DND-41 (cell line): ENCODE measurements at regions not wholly inside any gene's neighbourhood (a gene's known extent, or its start where the extent isn't known, plus 50 kb on each side); places are given as distances from the start of the nearest gene placed in this dataset.

ENCODE experiments used
- ATAC-seq: fragments of 200-7000 bp; cut with Tn5 transposase; 3 replicates; pipeline ENCODE4 v1.9.1; 2021; ENCODE audit warnings: low read depth; ENCODE audit not compliant: insufficient read depth
- DNase-seq: peaks from one replicate; pipeline ENCODE4 v3.0.0-alpha.2; 2020
- H2AFZ ChIP-seq: 2 replicates; pipeline ENCODE4 v1.6.0; 2012; ENCODE audit warnings: low read depth, low read length
- H3K27ac ChIP-seq: 2 replicates; pipeline ENCODE4 v1.5.1; 2012; ENCODE audit warnings: low read length, inconsistent platforms
- H3K27me3 ChIP-seq: fragments of 200-600 bp; sonication (generic); 2 replicates; pipeline ENCODE4 v1.6.0; 2012; ENCODE audit warnings: low read length, mild to moderate bottlenecking, inconsistent platforms; ENCODE audit not compliant: insufficient read depth, poor library complexity
- H3K36me3 ChIP-seq: 2 replicates; pipeline ENCODE4 v1.5.1; 2012; ENCODE audit warnings: low read length, inconsistent platforms; ENCODE audit not compliant: insufficient read depth
- H3K4me1 ChIP-seq: 2 replicates; pipeline ENCODE4 v1.5.1; 2012; ENCODE audit warnings: mild to moderate bottlenecking, low read length; ENCODE audit not compliant: insufficient read depth
- H3K4me2 ChIP-seq: 2 replicates; pipeline ENCODE4 v1.6.0; 2012; ENCODE audit warnings: mild to moderate bottlenecking, moderate library complexity, low read length, inconsistent platforms; ENCODE audit not compliant: insufficient read depth
- H3K4me3 ChIP-seq, 2 experiments: fragments of 200-600 bp in 1 of 2; shearing (Covaris generic) in 1 of 2; 2 replicates each; pipeline ENCODE4 v1.5.1; 2012 to 2016; ENCODE audit warnings: inconsistent platforms in 2 of 2, low read length in 2 of 2, mild to moderate bottlenecking in 2 of 2, low read depth in 1 of 2, moderate library complexity in 1 of 2
- H3K79me2 ChIP-seq: 2 replicates; pipeline ENCODE4 v1.6.0; 2012; ENCODE audit warnings: low read length, inconsistent platforms; ENCODE audit not compliant: insufficient read depth
- H3K9ac ChIP-seq: 2 replicates; pipeline ENCODE4 v1.6.0; 2012; ENCODE audit warnings: low read depth, mild to moderate bottlenecking, inconsistent platforms, low read length, moderate library complexity
- H3K9me3 ChIP-seq: 2 replicates; pipeline ENCODE4 v1.5.1; 2012; ENCODE audit warnings: low read length, moderate library complexity, mild to moderate bottlenecking, inconsistent platforms; ENCODE audit not compliant: insufficient read depth, severe bottlenecking
- H4K20me1 ChIP-seq: 2 replicates; pipeline ENCODE4 v1.6.0; 2012; ENCODE audit warnings: low read length; ENCODE audit not compliant: insufficient read depth
- EZH2 ChIP-seq: IDR thresholded peaks from 3 replicates; pipeline ENCODE4 v1.6.1; 2012; ENCODE audit warnings: borderline replicate concordance, low read depth, mild to moderate bottlenecking, moderate library complexity, low read length, inconsistent platforms; ENCODE audit not compliant: severe bottlenecking
- TF ChIP-seq, protein P1 (sequence below): IDR thresholded peaks from 2 replicates; pipeline ENCODE4 v1.5.1; 2012; ENCODE audit warnings: borderline replicate concordance, low read length, moderate library complexity, mild to moderate bottlenecking; ENCODE audit not compliant: poor library complexity, severe bottlenecking; ENCODE audit errors: extremely low read depth

DNA sequence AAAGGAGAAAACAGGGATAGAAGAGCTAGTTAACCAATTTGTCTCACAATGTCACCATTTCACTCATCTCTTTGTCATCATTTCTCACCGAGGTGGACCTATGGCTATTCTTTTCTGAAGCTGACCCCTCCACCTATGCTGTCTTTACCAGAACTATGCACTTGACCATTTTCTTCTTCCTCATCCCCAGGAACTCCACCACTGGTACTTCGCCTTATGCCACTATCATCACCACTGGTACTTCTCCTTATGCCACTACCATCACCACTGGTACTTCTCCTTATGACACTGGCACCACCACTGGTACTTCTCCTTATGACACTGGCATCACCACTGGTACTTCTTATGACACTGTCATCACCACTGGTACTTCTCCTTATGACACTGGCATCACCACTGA lies 745.8 kb upstream of the CHAC2 start:
- Histone ChIP-seq H3K27ac (no peak overlapping the region), H3K4me1 (no peaks in the 10 kb centered on the region), H2AFZ (no peak overlapping the region), H3K4me3 (no peak overlapping the region), H3K9me3 (no peaks in the 10 kb centered on the region), H3K36me3 (no peaks in the 10 kb centered on the region), H4K20me1 (no peaks in the 10 kb centered on the region), H3K4me2 (no peak overlapping the region), H3K9ac (no peak overlapping the region), H3K79me2 (no peaks in the 10 kb centered on the region), H3K27me3 (no peaks in the 10 kb centered on the region)
- DNase-seq: no peak
- no peak for ATAC-seq
- TF ChIP-seq, protein P1, sequence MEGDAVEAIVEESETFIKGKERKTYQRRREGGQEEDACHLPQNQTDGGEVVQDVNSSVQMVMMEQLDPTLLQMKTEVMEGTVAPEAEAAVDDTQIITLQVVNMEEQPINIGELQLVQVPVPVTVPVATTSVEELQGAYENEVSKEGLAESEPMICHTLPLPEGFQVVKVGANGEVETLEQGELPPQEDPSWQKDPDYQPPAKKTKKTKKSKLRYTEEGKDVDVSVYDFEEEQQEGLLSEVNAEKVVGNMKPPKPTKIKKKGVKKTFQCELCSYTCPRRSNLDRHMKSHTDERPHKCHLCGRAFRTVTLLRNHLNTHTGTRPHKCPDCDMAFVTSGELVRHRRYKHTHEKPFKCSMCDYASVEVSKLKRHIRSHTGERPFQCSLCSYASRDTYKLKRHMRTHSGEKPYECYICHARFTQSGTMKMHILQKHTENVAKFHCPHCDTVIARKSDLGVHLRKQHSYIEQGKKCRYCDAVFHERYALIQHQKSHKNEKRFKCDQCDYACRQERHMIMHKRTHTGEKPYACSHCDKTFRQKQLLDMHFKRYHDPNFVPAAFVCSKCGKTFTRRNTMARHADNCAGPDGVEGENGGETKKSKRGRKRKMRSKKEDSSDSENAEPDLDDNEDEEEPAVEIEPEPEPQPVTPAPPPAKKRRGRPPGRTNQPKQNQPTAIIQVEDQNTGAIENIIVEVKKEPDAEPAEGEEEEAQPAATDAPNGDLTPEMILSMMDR: no peak
- no peak for TF ChIP-seq EZH2

DNA sequence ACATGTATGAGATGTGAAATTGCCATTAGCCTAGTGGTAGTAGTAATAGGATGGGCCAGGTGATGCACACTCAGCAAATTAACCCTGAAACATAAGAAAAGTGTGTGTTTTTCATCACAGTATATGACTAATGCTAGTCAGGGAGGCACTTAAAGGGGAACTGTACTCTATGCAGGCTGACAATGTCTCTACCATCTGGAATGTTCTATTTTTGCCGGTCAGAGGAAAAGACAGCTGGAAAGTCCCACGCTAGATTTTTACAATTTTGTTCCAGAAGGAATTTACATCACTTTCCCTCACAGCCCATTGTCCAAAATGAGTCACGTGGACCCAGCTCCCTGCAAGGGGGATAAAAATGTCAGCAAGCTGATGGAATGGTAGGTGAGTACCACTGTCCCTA lies 746.3 kb upstream of the CHAC2 start:
- Histone ChIP-seq H3K9me3 (no peaks in the 10 kb centered on the region), H3K4me3 (no peak overlapping the region), H3K9ac (no peak overlapping the region), H4K20me1 (no peaks in the 10 kb centered on the region), H3K79me2 (no peaks in the 10 kb centered on the region), H2AFZ (no peak overlapping the region), H3K4me2 (no peak overlapping the region), H3K27ac (no peak overlapping the region), H3K27me3 (no peaks in the 10 kb centered on the region), H3K4me1 (no peaks in the 10 kb centered on the region), H3K36me3 (no peaks in the 10 kb centered on the region)
- DNase-seq (no peak), ATAC-seq (no peak)
- no peak for TF ChIP-seq EZH2
- TF ChIP-seq, protein P1: no peak

DNA sequence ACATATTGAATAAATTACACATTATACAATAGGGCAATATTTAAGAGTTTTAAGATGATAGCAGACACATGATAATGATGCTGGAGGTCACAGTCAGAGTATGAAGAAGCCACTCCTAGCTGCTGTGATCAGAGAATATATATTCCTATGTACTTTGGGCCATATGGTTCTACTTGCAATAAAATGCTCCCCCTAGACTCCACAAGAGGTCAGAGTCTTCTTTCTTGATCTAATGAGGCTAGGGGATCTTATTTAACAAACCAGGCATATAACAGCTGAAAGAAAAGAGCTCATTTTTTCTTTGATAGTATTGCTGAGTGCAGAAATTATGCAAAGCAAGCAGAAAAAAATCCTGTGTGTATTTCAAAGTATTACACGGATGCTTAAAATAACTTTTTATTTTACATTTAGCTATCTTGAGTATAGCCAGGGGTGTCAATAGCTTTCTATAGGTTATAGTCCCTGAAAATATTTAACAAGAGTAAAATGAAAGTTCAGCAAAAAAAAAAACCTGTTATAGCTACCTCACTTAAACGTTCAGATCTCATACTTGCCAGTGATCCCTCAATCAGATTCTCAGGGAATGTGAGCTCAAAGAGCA lies 748.7 kb upstream of the CHAC2 start:
- Histone ChIP-seq H3K4me3 (no peak overlapping the region), H3K27me3 (no peaks in the 10 kb centered on the region), H3K79me2 (no peaks in the 10 kb centered on the region), H4K20me1 (no peaks in the 10 kb centered on the region), H3K4me2 (no peak overlapping the region), H3K27ac (no peak overlapping the region), H3K9me3 (no peaks in the 10 kb centered on the region), H3K9ac (no peak overlapping the region), H3K36me3 (no peaks in the 10 kb centered on the region), H3K4me1 (no peaks in the 10 kb centered on the region), H2AFZ (no peak overlapping the region)
- DNase-seq (no peak), ATAC-seq (no peak)
- TF ChIP-seq, protein P1: peak; percentile 32
- no peak for TF ChIP-seq EZH2
